ENCODE measurements at regions not wholly inside any gene's neighbourhood (a gene's known extent, or its start where the extent isn't known, plus 50 kb on each side); places are given as distances from the start of the nearest gene placed in this dataset.

DNA sequence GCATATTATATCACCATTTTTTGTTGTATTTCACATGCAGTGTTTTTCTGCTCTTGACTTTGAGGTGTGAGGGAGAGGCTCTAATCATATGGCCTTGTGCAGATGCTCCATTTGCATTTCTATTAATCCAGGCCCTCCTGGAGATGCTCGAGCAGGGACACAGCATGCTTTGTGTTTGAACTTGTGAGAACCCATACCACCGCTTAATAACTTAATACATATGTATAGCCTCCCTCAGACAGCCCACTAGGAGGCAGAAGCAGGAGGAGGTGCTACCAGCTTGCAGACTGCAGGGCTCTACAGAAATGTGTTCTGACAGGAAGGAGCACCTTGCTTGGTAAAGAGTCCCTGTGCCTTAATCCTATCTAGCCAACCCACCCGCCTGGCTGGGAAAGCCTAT is 155.2 kb downstream of the BARHL2 start:
- Histone ChIP-seq H3K4me1 (ENCODE audit: control insufficient read depth, insufficient read depth, low read length) (peaks cover 7% of the 10 kb centered on the region), H3K36me3 (ENCODE audit: control insufficient read depth, insufficient read depth, low read length) (no peaks in the 10 kb centered on the region), H3K27ac (ENCODE audit: low read length) (no peak overlapping the region), H3K27me3 (ENCODE audit: control insufficient read depth, insufficient read depth, low read length) (no peaks in the 10 kb centered on the region), H3K9me3 (ENCODE audit: control insufficient read depth, low read depth, low read length) (no peaks in the 10 kb centered on the region), H3K4me3 (ENCODE audit: low read length) (no peak overlapping the region)
- DNase-seq: no peak
- no CpG with 5 or more reads among the region's 3 CpGs for WGBS (ENCODE audit: insufficient coverage, low lambda C conversion rate)

DNA sequence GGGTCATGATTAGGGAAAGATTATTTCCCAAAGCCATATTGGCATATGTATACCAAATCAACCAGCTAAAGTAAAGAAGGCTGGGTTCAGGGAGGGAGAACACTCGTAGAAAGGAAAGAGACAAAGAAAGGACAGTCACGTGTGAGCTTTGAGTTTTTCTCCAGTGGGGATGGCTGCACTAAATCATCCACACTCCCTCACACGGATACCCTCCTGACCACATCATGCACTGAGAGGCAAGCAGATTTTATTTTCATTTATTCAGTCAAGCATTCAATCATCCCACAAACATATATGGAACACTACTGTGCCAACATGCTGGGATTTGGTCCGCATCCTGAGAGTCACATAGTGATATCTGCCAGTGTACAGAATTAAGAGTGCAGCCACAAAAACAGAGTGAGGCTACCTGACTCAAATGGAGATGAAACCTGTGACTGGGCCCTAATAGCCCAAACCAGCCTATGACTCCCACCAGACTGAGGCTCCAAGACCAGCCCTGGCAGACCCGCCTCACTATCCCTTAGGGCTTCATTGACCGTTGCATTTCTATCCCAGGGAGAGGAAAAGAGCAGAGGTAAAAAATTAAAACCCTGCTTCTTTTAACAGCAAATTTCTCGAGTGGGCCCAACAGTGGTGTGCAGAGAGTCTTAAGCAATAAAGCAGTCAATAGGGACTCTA is 155.9 kb downstream of the BARHL2 start:
- DNase-seq: no peak
- H3K36me3 ChIP-seq (ENCODE audit: control insufficient read depth, insufficient read depth, low read length): no peaks in the 10 kb centered on the region
- H3K27ac ChIP-seq (ENCODE audit: low read length): no peak overlapping the region
- 52% methylated on average over 2 of the region's 7 CpGs for WGBS (ENCODE audit: insufficient coverage, low lambda C conversion rate)
- H3K9me3 ChIP-seq (ENCODE audit: control insufficient read depth, low read depth, low read length): no peaks in the 10 kb centered on the region
- H3K4me3 ChIP-seq (ENCODE audit: low read length): no peak overlapping the region
- no peaks in the 10 kb centered on the region for H3K27me3 ChIP-seq (ENCODE audit: control insufficient read depth, insufficient read depth, low read length)
- H3K4me1 ChIP-seq (ENCODE audit: control insufficient read depth, insufficient read depth, low read length): peaks cover 7% of the 10 kb centered on the region

DNA sequence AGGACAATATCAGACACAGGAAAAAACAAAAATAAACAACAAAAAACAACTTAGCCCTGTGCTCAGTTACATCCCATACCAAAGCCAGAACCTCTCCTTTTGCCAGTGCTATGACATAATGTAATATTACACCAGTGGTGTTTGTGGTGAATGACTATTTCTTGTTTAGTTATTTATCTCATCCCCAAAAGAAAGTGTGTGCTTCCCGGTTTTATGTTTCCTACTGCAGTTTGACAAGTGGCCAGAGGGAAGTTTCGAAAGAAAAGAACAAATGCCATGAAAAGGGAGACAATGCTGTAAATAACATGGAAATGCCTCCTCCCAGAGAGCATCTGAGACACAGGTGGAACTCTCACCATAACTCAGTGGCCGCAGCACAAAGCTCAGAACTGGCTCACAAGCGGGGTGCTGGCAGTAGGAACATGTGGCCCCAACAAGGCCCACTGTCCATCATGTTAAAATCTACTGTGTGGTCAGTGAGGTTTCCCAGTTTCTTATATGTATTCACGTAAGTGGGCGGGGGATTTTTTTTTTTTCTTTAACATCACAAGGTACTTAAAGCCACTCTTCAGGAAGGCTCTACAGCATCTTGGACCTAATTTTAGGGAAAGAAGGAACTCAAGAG is 158.2 kb downstream of the BARHL2 start:
- H3K36me3 ChIP-seq (ENCODE audit: control insufficient read depth, insufficient read depth, low read length): no peaks in the 10 kb centered on the region
- H3K4me3 ChIP-seq (ENCODE audit: low read length): no peak overlapping the region
- DNase-seq: no peak
- H3K9me3 ChIP-seq (ENCODE audit: control insufficient read depth, low read depth, low read length): no peaks in the 10 kb centered on the region
- no CpG with 5 or more reads among the region's 6 CpGs for WGBS (ENCODE audit: insufficient coverage, low lambda C conversion rate)
- H3K27me3 ChIP-seq (ENCODE audit: control insufficient read depth, insufficient read depth, low read length): no peaks in the 10 kb centered on the region
- no peak overlapping the region for H3K27ac ChIP-seq (ENCODE audit: low read length)
- H3K4me1 ChIP-seq (ENCODE audit: control insufficient read depth, insufficient read depth, low read length): peaks cover 7% of the 10 kb centered on the region

DNA sequence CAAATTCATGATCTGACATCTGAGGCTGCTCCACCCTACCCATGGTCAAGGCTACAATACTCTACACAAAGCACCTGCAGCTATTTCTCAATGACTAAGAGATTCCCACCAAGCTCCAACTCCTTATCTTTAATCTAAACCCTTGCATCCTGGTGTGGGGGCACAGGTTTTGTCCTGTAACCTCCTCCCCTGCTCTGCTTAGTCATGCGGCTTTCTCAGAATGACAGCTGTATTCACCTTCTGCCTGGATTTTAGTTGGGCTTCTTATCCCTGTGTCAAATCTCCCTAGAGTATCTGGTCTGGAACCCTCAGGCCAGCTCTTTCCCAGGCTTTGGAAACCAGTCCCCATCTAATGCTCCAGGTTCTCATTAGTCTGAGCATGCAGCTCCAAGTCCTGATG is 159.0 kb downstream of the BARHL2 start:
- H3K27ac ChIP-seq (ENCODE audit: low read length): no peak overlapping the region
- H3K4me3 ChIP-seq (ENCODE audit: low read length): no peak overlapping the region
- no peaks in the 10 kb centered on the region for H3K27me3 ChIP-seq (ENCODE audit: control insufficient read depth, insufficient read depth, low read length)
- no peak for DNase-seq
- 38% methylated on average over 1 of the region's 1 CpG for WGBS (ENCODE audit: insufficient coverage, low lambda C conversion rate)
- H3K9me3 ChIP-seq (ENCODE audit: control insufficient read depth, low read depth, low read length): no peaks in the 10 kb centered on the region
- H3K36me3 ChIP-seq (ENCODE audit: control insufficient read depth, insufficient read depth, low read length): no peaks in the 10 kb centered on the region
- peaks cover 7% of the 10 kb centered on the region for H3K4me1 ChIP-seq (ENCODE audit: control insufficient read depth, insufficient read depth, low read length)

DNA sequence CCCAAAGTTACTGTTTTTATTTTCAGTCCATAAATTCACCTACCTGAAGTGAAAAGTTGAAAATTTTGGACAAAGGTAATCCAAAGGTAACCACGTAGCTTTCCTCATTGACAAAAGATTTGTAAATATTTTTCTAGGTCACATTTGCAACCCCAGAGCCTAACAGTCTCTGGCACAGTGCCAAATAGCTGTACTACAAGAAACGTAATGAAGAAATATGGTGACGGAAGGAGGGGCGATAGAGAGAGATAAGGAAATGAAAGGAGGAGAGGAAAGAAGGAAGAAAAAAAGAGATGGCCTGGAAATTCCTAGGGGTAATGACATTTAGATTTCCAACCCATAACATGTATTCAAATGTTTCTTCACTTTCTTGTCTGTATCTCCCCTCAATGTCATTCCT is 159.4 kb downstream of the BARHL2 start:
- Histone ChIP-seq H3K4me1 (ENCODE audit: control insufficient read depth, insufficient read depth, low read length) (peaks cover 7% of the 10 kb centered on the region), H3K9me3 (ENCODE audit: control insufficient read depth, low read depth, low read length) (no peaks in the 10 kb centered on the region), H3K4me3 (ENCODE audit: low read length) (no peak overlapping the region), H3K27ac (ENCODE audit: low read length) (no peak overlapping the region), H3K27me3 (ENCODE audit: control insufficient read depth, insufficient read depth, low read length) (no peaks in the 10 kb centered on the region), H3K36me3 (ENCODE audit: control insufficient read depth, insufficient read depth, low read length) (no peaks in the 10 kb centered on the region)
- 17% methylated on average over 3 of the region's 4 CpGs for WGBS (ENCODE audit: insufficient coverage, low lambda C conversion rate)
- DNase-seq: peak in 1 of 2 donors; percentile 24

- DNase-seq: no peak
- Histone ChIP-seq H3K27ac (ENCODE audit: low read length) (no peak overlapping the region), H3K36me3 (ENCODE audit: control insufficient read depth, insufficient read depth, low read length) (no peaks in the 10 kb centered on the region), H3K4me1 (ENCODE audit: control insufficient read depth, insufficient read depth, low read length) (no peaks in the 10 kb centered on the region), H3K4me3 (ENCODE audit: low read length) (no peak overlapping the region), H3K27me3 (ENCODE audit: control insufficient read depth, insufficient read depth, low read length) (no peaks in the 10 kb centered on the region), H3K9me3 (ENCODE audit: control insufficient read depth, low read depth, low read length) (no peaks in the 10 kb centered on the region)
- 80% methylated on average over 1 of the region's 12 CpGs for WGBS (ENCODE audit: insufficient coverage, low lambda C conversion rate)
Measured at GRCh38 chr1:90550626-90551406, 166.3 kb downstream of the BARHL2 start.

DNA sequence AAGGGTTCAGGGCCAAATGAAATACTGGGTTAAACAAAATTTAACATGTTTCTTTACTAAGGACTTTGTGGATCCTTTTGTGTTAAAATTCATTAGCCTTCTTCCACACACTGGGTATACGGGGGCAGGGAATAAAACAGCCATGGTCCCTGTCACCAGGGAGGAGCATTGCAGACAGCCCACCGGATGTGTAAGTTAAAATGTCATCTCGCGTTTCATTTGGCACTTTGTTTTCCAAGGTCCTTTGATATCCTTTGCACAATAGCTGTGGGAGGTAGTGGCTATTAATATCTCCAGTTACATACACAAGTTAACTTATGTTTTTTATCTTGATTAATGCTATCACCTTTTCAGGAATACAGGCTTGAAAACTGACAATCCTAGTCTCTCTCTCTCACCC is 172.7 kb downstream of the BARHL2 start:
- no peaks in the 10 kb centered on the region for H3K27me3 ChIP-seq (ENCODE audit: control insufficient read depth, insufficient read depth, low read length)
- no CpG with 5 or more reads among the region's 4 CpGs for WGBS (ENCODE audit: insufficient coverage, low lambda C conversion rate)
- no peak overlapping the region for H3K27ac ChIP-seq (ENCODE audit: low read length)
- H3K4me3 ChIP-seq (ENCODE audit: low read length): no peak overlapping the region
- H3K4me1 ChIP-seq (ENCODE audit: control insufficient read depth, insufficient read depth, low read length): no peaks in the 10 kb centered on the region
- H3K36me3 ChIP-seq (ENCODE audit: control insufficient read depth, insufficient read depth, low read length): no peaks in the 10 kb centered on the region
- no peaks in the 10 kb centered on the region for H3K9me3 ChIP-seq (ENCODE audit: control insufficient read depth, low read depth, low read length)
- DNase-seq: no peak

DNA sequence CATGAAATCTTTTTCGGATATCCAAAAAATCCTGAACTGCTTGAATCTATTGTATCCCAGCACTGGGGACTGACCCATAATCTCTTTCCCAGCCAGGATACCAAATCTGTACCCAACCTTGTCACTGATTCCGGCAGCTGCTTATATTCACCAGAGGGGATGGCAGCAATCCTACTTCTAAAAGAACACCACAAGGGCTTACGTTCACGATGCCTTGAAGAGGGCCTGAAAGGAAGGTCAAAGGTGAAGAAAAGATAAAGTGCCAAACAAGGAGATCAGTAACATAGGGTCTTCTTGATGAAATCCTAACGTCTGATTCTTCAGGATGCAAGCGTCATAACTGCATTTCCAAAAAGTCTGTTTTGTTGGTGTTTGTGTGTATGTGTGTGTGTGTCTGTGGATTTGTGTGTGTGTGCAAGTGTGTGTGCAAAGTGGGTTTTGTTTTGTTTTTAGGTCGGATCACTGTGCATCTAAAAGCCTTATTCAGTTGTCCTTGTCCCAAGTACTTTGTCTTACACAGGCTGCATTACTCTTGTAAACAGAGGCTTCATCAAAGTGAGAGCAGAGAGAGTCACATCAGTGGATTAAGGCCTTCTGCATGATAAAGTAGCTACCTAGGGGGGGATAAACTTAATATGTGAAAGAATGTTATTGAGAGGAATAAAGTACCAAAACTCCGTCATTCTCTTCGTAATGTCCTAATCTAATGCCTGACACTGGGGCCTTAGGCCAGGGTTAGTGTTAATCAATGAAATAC is 179.3 kb downstream of the BARHL2 start:
- H3K4me3 ChIP-seq (ENCODE audit: low read length): no peak overlapping the region
- no peaks in the 10 kb centered on the region for H3K36me3 ChIP-seq (ENCODE audit: control insufficient read depth, insufficient read depth, low read length)
- DNase-seq: no peak
- H3K4me1 ChIP-seq (ENCODE audit: control insufficient read depth, insufficient read depth, low read length): no peaks in the 10 kb centered on the region
- WGBS (ENCODE audit: insufficient coverage, low lambda C conversion rate): 60% methylated on average over 1 of the region's 9 CpGs
- H3K9me3 ChIP-seq (ENCODE audit: control insufficient read depth, low read depth, low read length): no peaks in the 10 kb centered on the region
- H3K27ac ChIP-seq (ENCODE audit: low read length): no peak overlapping the region
- H3K27me3 ChIP-seq (ENCODE audit: control insufficient read depth, insufficient read depth, low read length): no peaks in the 10 kb centered on the region

DNA sequence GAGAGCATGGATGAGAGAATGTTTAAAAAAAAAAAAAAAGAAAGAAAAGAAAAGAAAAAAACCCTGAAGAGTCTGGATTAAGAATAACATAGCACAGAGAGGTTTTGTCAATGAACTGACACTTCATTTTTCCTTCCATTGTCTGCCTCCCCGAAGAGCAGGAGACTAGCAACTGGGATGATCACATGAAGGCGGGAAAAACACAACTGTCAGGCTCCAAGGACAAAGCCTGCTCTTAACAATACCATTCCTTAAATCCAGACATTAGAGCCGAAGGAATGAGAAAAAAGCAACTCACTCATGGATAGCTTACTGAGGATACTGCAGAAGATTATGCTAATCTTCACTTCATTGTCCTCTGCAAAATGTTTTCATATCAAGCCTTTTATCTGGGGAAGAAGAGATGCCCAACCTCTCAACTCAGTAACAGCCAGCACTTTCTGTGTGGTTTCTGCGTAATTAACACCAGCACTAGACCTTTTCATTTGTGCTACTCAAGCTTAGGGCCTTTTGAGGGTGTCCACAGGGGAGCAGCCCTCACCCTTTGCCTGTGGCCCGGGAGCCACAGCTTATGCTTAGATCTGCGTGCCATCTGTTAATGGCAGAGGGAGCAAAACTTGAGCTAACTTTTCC is 182.3 kb downstream of the BARHL2 start:
- Histone ChIP-seq H3K9me3 (ENCODE audit: control insufficient read depth, low read depth, low read length) (no peaks in the 10 kb centered on the region), H3K4me1 (ENCODE audit: control insufficient read depth, insufficient read depth, low read length) (no peaks in the 10 kb centered on the region), H3K27ac (ENCODE audit: low read length) (no peak overlapping the region), H3K36me3 (ENCODE audit: control insufficient read depth, insufficient read depth, low read length) (no peaks in the 10 kb centered on the region), H3K4me3 (ENCODE audit: low read length) (no peak overlapping the region), H3K27me3 (ENCODE audit: control insufficient read depth, insufficient read depth, low read length) (no peaks in the 10 kb centered on the region)
- WGBS (ENCODE audit: insufficient coverage, low lambda C conversion rate): 60% methylated on average over 1 of the region's 6 CpGs
- no peak for DNase-seq

GRCh38 chr1:90534116-90534515 is 183.0 kb downstream of the BARHL2 start:
- H3K36me3 ChIP-seq (ENCODE audit: control insufficient read depth, insufficient read depth, low read length): no peaks in the 10 kb centered on the region
- no CpG with 5 or more reads among the region's 6 CpGs for WGBS (ENCODE audit: insufficient coverage, low lambda C conversion rate)
- no peak overlapping the region for H3K27ac ChIP-seq (ENCODE audit: low read length)

More at GRCh38 chr1:90534116-90534515, 183.0 kb downstream of the BARHL2 start:
- Histone ChIP-seq H3K4me1 (ENCODE audit: control insufficient read depth, insufficient read depth, low read length) (no peaks in the 10 kb centered on the region), H3K9me3 (ENCODE audit: control insufficient read depth, low read depth, low read length) (no peaks in the 10 kb centered on the region), H3K27me3 (ENCODE audit: control insufficient read depth, insufficient read depth, low read length) (no peaks in the 10 kb centered on the region), H3K4me3 (ENCODE audit: low read length) (no peak overlapping the region)
- DNase-seq: no peak
